GM21390 (cell line): ENCODE measurements at regions not wholly inside any gene's neighbourhood (a gene's known extent, or its start where the extent isn't known, plus 50 kb on each side); places are given as distances from the start of the nearest gene placed in this dataset.

Experiments used
- ATAC-seq: cut with Tn5 transposase; IDR thresholded peaks from one replicate; pipeline ENCODE4 v1.9.1; 2021; ENCODE audit not compliant: unreplicated experiment

DNA sequence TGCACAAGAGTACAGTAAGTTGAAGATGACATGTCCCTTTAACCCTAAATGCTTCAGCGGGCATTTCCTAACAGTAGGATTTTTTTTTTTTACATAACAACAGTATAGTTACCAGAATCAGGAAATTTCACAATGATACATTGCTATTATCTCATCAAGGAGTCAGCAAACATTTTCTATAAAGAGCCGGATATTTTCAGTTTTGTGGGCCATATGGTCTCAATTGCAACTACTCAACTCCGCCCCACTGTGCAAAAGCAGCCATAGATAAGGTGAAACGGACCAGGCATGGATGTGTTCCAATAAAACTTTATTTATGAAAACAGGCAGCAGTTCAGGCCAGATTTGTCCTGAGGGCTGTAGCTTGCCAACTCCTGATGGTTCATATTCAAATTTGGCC lies 130.6 kb downstream of the SMAD6 start:
- ATAC-seq, result no peak

DNA sequence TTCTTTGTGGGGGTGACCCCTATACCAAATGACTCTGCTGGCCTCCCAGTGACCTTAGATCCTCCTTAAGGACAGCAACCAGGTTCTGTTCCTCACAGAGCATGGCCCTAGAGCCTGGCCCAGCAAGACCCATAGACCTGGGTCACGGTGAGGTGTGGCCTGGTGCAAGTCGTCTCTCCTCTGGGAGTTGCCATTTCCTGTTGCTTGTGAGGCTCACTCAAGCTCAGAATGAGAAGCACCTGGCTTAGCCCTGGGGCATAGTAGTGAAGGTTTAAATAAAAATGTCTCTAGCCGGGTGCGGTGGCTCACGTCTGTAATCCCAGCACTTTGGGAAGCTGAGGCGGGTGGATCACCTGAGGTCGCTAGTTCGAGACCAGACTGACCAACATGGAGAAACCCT lies 131.3 kb downstream of the SMAD6 start:
- no peak for ATAC-seq

DNA sequence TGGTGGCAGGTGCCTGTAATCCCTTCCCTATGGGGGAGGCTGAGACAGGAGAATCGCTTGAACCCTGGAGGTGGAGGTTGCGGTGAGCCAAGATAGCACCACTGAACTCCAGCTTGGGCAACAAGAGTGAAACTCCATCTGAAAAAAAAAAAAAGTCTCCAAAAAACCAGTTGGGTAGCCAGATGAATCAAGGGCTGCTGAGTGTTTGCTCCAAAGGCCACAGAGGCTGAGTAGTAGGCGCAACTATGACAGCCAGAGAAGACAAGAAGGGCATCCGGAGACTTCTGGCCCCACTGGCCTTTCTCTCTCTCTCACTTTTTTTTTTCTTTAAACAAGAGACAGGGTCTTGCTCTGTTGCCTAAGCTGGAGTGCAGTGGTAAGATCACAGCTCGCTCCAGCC lies 131.8 kb downstream of the SMAD6 start:
- no peak for ATAC-seq

DNA sequence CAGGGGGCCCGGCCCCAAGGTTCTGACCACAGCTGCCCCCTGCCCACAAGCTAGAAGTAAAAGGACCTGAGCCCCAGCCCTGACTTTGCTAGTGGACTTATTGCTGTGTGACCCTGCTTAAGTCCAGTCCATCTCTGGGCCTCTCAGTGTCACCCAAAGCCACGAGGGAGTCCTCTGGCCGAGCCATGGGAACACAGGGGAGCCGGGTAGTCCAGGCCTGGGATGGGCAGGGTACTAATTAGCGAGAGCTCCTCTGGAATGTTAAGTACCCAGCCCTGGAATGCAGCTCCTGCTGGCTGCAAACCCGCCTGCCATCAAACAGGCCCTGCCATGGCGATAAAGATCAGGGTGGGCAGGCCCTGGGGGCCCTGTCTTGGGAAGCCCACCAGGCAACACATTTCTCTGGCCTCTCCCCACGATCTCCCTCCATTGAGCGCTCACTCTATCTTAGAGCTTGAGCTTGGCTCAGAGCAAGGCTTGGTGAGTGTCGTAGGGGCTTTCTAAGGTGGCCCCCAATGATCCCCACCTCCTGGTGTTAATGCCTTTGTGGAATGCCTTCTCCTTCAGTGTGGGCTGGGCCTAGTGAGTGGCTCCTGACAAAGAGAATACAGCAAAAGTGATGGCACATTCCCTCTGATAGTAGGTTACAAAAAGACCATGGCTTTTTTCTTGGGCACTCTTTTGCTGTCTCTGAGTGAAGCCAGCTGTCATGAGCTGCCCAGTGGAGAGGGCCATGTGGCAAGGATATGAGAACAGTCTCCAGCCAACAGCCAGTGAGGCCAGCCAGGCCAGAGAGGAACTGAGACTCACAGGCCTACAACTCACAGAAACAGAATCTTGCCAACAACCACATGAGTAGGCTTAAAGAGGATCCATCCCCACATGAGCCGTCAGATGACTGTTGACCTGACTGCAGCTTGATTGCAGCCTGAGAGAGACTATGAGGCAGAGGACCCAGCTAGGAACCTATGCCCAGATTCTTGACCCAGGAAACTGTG lies 133.1 kb downstream of the SMAD6 start:
- no peak for ATAC-seq

DNA sequence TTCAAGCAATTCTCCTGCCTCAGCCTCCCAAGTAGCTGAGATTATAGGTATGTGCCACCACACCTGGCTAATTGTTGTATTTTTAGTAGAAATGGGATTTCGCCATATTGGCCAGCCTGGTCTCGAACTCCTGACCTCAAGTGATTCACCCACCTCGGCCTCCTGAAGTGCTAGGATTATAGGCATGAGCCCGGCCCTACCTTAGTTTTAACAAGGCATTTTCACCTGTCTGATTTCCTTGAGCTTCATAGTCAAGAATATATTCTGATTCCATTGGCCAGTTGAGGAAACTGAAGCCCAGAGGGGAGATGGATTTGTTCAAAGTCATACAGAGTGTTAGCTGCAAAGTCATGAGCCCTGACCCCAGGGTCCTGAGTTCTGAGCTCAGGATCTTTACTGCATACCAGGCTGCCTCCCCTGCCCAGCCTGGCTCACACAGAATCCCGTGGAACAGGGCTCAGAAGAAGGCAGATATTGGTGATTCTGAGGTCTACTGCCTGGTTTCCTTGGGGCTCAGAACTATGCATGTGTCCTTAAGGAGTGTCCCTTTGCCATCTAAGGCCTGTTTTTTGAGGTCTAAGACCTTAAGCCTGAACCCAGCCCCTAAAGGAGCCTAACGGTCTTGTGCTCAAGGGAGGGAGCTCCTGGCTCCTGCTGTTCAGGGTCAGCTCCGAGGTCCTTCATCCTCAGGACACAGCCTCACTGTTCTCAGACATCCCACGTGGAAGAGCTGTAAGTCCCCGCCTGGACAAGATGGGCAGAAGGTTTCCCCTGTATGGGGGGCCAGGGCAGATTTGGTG lies 134.4 kb downstream of the SMAD6 start:
- ATAC-seq, result no peak

DNA sequence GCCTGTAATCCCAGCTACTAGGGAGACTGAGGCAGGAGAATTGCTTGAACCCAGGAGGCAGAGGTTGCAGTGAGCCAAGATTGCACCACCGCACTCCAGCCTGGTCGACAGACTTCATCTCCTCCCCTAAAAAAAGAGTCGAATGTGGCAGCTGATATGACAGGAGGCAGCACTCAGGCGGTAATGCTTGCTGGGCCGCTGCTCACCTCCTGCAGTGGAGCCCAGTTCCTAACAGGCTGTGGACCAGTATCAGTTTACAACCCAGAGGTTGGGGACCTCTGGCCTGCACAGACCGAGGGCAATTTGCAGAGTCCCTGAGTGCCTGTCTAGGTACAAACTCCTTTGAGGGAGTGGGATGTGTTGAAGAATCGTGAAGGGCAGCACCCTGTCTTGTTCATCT lies 136.2 kb downstream of the SMAD6 start:
- ATAC-seq, result no peak

DNA sequence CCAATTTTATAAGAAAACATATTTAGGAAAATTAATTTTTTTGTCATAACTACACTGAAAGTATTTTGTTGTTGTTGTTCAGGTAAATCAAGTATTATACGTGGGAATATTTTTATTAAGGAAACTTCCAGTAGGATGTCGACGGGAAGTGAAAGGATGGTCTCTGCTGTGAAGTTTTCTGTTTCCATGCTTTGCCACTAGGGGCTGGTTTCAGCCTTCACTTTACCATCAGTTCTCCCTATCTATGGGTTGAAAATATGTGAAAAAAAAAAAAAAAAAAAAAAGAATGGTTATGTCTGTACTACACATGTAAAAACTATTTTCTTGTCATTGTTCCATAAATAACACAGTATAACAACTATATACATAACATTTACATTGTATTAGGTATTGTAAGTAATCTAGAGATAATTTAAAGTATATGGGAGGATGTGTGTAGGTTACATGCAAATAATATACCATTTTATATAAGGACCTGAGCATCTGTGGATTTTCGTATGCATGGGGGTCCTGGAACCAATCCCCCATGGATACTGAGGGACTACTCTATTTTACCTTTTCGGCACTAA lies 136.7 kb downstream of the SMAD6 start:
- no peak for ATAC-seq

DNA sequence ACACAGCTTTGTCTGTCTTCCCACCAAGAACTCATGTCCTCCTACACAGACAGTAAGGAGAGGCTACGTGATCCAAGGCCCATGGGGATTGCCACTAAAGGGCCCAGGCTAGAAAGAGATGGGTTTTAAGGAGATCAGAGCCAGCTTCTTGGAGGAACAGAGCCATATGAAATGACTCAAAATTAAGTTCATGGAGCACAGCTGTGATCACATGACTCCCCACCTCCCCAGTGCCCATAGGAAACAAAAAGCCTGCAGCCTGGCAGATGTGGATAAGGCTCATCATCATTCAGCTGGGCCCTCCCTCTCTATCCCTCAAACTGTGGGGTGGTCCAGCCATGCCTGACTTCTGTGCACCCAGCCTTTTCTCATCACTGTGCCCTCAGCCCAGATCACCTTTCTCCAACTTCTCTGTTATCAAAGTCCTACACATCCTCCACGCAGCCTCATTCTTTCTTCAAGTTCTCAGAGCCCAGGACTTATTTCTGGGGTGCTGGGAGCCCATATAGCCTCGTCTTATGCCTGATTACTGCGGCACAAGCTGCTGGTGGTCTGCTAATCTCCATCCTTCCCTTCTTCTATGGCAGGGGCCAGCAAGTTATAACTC lies 137.6 kb downstream of the SMAD6 start:
- ATAC-seq, result no peak

DNA sequence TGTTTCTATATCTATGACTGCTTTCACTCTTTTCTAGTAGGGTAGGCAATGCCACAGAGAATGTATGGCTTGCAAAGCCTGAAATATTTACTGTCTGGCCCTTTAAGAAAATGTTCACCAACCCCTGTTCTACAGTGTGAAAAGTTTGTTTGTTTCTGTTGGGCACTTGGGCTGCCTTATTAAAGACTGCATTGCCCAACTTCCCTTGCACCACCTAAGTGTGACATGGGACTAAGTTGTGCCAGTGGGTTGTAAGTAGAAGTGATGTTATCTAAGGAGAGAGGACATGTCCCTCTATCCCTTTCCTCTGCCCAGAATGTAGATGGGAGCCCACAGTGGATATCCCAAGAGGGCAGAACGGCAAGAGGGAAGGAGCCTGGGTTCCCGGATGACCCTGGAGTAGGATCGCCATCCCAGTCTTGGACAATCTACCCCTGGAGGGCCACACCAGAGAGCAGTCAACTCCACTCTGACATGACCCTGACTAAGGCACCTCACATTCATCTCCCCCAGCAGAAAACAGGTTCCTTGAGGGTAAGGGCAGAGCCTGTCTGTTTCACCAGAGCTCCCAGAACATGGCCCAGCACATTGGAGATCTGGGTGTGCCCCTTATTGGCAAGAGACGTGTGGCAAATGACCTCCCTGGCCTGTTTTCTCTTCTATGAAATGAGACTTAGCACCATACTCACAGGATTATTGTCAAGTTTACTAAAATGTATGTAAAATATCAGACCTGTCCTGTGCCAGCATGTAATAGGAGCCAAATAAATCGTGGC lies 138.8 kb downstream of the SMAD6 start:
- ATAC-seq, result no peak

DNA sequence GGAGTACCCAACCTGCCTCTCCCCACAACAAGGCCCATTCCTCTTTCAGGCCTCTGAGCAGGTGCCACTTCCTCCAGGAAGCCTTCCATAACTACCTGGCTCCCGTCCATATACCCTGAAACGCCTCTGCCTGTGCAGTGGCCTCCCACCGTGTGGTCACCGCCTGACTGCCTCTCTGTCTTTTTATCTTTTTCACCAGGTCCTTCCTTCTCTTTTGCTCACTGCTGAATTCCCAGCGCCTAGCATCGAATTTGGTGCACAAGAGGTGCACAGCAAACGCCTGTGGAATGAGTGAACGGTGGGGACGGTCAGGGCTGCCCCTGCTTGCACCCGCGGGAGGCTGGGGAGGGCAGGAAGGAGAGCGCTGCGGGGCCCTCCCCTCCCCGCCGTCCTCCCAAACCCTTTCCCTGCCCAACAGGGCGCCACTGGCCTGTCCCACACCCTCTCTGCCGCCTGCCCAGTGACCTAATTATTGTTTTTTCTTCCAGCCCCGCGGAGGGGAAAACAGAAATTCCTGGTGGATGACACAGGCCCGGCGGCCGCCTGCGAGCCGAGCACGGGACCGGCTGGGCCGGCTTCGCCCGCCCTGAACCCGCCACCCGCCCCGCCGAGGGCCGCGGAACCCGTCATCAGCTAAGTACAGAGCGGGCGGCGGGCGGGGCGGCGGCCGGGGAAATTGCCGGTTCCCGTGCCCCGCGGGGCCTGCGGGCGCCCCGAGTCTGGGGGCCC lies 140.1 kb downstream of the SMAD6 start:
- no peak for ATAC-seq

DNA sequence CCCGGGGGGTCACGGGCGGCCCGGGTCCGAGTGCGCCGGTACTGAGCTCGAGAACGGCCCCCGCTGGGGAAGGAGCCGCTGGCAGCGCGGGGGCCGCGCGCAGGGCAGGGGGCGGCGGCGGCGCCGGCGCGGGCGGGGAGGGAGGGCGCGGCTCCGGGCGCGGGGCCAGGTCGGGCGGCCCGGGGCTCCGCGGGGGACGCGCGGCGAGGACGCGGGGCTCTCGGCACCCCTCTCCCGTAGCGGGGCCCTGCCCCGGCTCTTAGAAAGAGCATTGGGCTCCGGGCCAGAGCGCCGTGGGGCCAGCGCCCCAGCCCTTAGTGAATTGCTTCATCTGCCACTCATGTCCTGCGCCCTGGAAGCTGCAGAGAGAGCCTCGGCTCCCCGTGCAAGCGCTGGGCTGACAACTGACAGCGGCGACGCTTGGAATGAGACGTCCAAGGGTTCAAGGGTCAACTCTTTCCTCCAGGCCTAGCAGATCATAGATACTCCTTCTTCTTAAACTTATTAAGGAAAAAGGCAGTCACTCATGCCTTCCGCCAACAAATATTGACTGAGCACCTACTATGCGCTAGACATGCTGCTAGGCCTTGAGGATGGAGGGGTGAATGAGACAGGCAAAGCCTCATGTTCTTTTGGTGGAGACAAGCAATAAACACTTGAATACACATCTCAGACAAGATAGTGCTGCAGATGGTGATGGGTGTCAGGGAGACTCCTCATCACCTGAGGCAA lies 140.8 kb downstream of the SMAD6 start:
- no peak for ATAC-seq

DNA sequence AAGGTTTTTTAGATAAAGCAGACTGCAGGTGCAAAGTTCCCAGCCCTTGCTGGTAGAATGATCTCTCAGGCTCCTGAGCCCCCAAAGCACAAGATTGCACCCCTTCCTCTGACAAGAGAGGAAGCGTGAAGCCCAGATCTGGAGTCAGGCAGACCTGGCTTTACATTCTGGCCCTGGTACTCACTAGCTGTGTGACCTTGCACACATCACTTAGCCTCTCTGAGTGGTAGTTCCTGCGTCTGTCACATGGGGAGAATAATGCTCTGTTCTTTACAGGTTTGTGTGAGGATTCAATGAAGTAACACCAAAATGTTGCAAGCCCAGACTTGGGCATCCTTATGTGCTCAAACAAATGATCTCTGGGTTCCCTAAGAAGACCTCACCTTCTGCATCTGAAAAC lies 141.5 kb downstream of the SMAD6 start:
- no peak for ATAC-seq

DNA sequence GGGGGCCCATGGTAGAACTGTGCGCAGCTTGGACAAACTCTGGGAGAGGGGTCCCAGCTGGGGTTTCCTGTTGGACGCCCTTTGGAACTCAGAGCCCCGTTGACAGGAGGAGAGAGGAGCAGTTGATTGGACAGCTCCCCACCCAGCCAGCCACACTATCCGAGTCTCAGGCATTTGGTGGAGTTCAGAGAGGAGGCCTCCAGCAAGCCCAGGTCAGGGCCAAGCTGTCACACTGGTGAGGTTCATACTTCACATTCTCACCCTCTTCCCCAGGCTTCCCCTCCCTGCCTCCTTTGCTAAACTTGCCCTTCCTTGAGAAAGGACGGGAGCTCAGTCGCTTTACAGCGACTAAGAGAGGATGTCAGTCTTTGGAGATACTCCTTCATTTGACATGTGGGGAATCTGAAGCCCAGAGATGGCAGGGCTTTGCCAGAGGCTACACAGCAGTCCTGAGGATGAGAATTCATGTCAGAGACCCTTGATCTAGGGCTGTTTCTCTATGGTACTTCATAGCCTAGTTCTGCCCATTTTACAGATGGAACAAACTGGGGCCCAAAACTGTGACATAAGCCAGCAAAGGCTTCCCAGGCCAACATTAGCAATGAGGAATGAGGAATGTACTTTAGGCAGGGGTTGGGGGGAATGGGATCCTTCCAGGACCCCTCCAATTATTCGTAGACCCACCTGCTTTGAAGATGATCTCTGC lies 142.2 kb downstream of the SMAD6 start:
- ATAC-seq, result no peak

DNA sequence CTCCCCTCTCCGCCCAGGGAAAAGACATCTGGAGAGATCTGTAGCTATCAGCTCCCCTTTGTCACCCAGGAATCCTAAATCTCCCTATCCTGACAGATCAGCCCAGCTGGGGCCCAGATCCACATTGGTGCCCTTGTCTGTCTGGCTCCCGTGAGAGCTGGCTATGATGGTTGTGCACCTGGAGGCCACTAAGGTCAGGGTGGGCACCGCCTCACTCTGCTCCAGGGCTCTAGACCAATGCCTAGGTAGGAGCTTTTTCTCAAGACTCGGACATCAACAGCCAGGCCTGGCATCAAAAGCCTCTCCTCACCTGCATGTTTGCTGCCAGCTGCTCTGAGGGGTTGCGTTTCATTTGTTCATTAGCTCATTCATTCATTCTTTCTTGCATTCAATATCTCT lies 142.7 kb downstream of the SMAD6 start:
- no peak for ATAC-seq

DNA sequence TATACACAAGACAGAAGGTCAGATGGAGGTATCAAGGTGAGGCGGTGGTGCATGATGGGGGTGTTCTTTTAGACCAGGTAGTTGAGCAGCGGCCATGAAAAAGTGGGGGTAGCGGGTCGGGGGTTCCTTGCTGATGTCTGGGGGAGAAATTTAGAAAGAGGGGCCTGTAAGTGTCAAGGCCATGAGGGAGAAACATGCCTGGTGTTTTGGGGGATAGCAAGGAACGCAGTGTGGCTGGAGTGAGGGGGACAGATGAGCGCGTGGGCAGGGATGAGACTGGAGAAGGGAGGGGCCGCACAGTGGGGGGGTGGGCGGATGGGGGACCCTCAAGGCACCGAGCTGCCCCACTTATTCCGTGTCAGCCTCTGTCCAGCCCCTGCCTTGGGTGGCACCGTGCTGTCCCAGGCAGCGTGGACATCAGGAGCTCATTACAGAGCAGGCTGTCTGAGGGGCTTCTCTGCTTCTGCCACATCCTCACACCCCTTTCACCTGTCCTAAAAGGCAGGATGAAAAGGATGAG lies 143.3 kb downstream of the SMAD6 start:
- ATAC-seq, result no peak

DNA sequence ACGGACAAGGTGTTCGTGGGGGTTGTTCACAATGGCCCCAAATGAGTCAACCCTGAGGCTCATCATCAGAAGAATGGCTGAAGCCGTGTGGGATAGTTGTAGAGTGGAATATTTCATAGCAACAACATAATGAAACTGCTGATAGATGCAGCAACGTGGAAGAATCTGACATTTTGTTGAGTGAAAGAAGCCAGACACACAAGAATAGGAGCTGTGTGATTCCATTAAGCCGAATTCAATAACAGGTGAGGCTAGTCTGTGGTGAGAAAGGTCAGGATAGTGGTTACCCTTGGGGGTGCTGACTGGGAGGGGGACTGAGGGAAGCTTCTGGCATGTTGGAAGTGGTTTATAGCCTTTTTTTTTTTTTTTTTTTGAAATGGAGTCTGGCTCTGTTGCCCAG lies 144.0 kb downstream of the SMAD6 start:
- no peak for ATAC-seq

DNA sequence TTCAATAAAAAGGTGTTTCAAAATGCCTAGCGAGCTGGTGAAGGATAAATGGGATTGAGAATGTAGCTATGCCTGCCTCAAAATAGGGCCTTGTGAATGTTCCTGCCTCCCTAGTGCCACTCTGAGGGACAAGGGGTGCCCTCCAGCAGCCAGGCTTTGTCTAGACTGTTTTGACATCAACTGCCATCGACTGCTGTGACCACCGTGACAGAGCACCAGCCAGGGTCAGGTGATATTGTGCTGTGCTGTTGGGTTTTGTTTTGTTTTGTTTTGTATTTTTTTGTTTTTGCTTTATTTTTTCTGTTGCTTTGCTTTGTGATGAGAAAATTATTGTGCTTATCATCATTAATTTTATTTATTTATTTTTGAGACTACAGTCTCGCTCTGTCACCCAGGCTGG lies 144.8 kb downstream of the SMAD6 start:
- ATAC-seq, result no peak

DNA sequence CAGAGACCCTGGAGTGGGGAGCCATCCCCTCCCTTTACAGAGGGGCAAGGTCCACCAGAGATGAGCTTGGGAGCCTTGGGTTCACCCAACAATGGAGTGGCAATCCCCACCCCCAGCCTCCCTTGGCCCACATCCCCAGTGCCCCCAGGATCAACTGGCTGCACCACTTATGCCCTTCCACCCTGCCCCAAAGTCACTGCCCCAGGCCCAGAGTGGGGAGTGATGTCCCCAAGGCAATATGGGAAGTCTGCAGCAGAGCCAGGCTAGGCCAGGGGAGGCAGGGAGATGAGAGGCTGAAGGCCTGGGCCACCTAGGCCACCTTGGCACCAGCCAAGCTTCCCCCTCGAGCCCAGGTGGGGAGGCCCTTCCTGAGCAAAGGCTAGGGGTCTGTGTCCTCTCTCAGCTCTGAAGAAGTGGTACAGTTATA lies 145.5 kb downstream of the SMAD6 start:
- ATAC-seq, result no peak
